GM12878 (cell line): ENCODE measurements at regions not wholly inside any gene's neighbourhood (a gene's known extent, or its start where the extent isn't known, plus 50 kb on each side); places are given as distances from the start of the nearest gene placed in this dataset.
"Not testable (repeated sequence)": the region's sequence is repeated elsewhere in the genome, so short reads cannot be mapped to it uniquely, and the experiment has no call there.

Experiments used
- MTA3 ChIP-seq: IDR thresholded peaks from 2 replicates; pipeline ENCODE4 v1.6.1; 2012; ENCODE audit warnings: low read length, inconsistent platforms, borderline replicate concordance
- NKRF ChIP-seq: fragments of 450-650 bp; conservative IDR thresholded peaks from 2 replicates; pipeline ENCODE4 v1.6.1; 2017; ENCODE audit warnings: mild to moderate bottlenecking, moderate library complexity
- POLR2A ChIP-seq: IDR thresholded peaks from 2 replicates; pipeline ENCODE4 v1.6.1; 2011; ENCODE audit warnings: low read depth, mild to moderate bottlenecking, low read length
- POLR2AphosphoS5 ChIP-seq: IDR thresholded peaks from 2 replicates; pipeline ENCODE4 v1.6.1; 2011; ENCODE audit warnings: mild to moderate bottlenecking, low read length, inconsistent platforms
- TCF12 ChIP-seq: IDR thresholded peaks from 2 replicates; pipeline ENCODE4 v1.6.1; 2011; ENCODE audit warnings: low read depth, mild to moderate bottlenecking, low read length

- not testable (repeated sequence) for TF ChIP-seq POLR2AphosphoS5, NKRF, TCF12, MTA3, POLR2A
These were observed 210.3 kb upstream of the ZNF658 start for GRCh38 chr9:66690242-66690641.
